ENCODE measurements at regions not wholly inside any gene's neighbourhood (a gene's known extent, or its start where the extent isn't known, plus 50 kb on each side); places are given as distances from the start of the nearest gene placed in this dataset.

DNA sequence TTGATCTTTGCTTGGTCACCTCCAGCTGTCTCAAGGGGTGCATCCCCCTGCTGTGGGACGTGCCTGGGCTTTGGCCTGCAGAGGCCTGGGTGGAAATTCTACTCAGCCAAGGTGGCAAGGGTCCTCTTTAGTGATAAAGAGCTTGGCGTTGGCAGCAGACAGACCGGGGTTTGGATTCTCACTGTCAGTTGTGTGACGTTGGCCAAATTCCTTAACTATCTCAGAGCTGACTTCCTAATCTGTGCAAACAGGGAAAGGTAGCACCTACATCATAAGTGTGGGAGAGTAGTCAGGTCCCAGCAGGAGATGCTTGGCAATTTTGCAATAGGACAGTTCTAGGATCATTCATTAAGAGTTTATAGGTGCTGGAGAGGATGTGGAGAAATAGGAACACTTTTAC, 154.3 kb upstream of the GSC start:
- TF ChIP-seq, protein P1, sequence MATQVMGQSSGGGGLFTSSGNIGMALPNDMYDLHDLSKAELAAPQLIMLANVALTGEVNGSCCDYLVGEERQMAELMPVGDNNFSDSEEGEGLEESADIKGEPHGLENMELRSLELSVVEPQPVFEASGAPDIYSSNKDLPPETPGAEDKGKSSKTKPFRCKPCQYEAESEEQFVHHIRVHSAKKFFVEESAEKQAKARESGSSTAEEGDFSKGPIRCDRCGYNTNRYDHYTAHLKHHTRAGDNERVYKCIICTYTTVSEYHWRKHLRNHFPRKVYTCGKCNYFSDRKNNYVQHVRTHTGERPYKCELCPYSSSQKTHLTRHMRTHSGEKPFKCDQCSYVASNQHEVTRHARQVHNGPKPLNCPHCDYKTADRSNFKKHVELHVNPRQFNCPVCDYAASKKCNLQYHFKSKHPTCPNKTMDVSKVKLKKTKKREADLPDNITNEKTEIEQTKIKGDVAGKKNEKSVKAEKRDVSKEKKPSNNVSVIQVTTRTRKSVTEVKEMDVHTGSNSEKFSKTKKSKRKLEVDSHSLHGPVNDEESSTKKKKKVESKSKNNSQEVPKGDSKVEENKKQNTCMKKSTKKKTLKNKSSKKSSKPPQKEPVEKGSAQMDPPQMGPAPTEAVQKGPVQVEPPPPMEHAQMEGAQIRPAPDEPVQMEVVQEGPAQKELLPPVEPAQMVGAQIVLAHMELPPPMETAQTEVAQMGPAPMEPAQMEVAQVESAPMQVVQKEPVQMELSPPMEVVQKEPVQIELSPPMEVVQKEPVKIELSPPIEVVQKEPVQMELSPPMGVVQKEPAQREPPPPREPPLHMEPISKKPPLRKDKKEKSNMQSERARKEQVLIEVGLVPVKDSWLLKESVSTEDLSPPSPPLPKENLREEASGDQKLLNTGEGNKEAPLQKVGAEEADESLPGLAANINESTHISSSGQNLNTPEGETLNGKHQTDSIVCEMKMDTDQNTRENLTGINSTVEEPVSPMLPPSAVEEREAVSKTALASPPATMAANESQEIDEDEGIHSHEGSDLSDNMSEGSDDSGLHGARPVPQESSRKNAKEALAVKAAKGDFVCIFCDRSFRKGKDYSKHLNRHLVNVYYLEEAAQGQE (IDR thresholded peaks at IDR 0.05; ENCODE audit: insufficient read depth in 1 of 2, low read depth in 2 of 2, low read length in 1 of 2): no peak
- TF ChIP-seq, protein P2, sequence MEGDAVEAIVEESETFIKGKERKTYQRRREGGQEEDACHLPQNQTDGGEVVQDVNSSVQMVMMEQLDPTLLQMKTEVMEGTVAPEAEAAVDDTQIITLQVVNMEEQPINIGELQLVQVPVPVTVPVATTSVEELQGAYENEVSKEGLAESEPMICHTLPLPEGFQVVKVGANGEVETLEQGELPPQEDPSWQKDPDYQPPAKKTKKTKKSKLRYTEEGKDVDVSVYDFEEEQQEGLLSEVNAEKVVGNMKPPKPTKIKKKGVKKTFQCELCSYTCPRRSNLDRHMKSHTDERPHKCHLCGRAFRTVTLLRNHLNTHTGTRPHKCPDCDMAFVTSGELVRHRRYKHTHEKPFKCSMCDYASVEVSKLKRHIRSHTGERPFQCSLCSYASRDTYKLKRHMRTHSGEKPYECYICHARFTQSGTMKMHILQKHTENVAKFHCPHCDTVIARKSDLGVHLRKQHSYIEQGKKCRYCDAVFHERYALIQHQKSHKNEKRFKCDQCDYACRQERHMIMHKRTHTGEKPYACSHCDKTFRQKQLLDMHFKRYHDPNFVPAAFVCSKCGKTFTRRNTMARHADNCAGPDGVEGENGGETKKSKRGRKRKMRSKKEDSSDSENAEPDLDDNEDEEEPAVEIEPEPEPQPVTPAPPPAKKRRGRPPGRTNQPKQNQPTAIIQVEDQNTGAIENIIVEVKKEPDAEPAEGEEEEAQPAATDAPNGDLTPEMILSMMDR (IDR thresholded peaks at IDR 0.05): no peak
- TF ChIP-seq TCF7L2 (IDR thresholded peaks at IDR 0.05; ENCODE audit: low read depth, low read length): no peak
- TF ChIP-seq POLR2AphosphoS5 (IDR thresholded peaks at IDR 0.05; ENCODE audit: low read depth, low read length): no peak
- Histone ChIP-seq H3K27me3 (ENCODE audit: control insufficient read depth, insufficient read depth, low read length) (no peaks in the 10 kb centered on the region), H3K27ac (ENCODE audit: low read length) (no peak overlapping the region), H3K9me3 (ENCODE audit: control insufficient read depth, insufficient read depth, low read depth, low read length) (no peaks in the 10 kb centered on the region), H3K4me3 (ENCODE audit: low read depth in 2 of 2, low read length in 2 of 2) (no peak overlapping the region), H3K4me1 (ENCODE audit: control insufficient read depth, insufficient read depth, low read length) (no peaks in the 10 kb centered on the region), H3K36me3 (ENCODE audit: control insufficient read depth, insufficient read depth, low read length) (no peaks in the 10 kb centered on the region)
- no TSS peak for BruUV-seq (replicated peaks)
- in situ Hi-C loops (cut with HindIII; ENCODE audit: low pct_unique_long_range_greater_than_20kb, low sequenced_read_pairs): no loop called here
- ATAC-seq (no peak), DNase-seq (ENCODE audit: low read depth, low spot score) (no peak)
- ChIA-PET POLR2A (no interaction called here), CTCF (no interaction called here)
- intact Hi-C loops (cut with micrococcal nuclease; ENCODE audit: unreplicated experiment): no loop called here

DNA sequence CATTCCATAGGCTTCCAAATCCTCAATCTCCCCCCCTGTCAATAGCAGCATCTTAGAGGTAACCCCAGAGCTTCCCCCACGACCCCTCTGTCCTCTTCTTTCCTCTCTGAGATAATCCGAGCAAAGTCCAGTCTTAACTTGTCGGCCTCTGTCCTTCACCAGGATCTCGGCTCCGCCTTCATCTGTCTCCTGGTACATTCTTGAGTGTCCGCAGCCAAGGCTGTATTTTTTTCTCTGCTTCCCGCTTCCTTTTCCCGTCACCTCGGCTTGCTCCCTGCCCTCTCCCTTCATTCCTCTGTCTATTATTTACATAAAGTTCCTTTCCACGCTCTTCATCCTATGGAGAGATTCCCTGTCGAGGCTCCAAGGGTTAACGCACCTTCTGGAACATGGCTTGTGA, 153.9 kb upstream of the GSC start:
- H3K4me3 ChIP-seq (ENCODE audit: low read depth in 2 of 2, low read length in 2 of 2): no peak overlapping the region
- no peak overlapping the region for H3K27ac ChIP-seq (ENCODE audit: low read length)
- DNase-seq (ENCODE audit: low read depth, low spot score) (no peak), ATAC-seq (no peak)
- no peaks in the 10 kb centered on the region for H3K27me3 ChIP-seq (ENCODE audit: control insufficient read depth, insufficient read depth, low read length)
- H3K4me1 ChIP-seq (ENCODE audit: control insufficient read depth, insufficient read depth, low read length): no peaks in the 10 kb centered on the region
- BruUV-seq (replicated peaks): no TSS peak
- H3K36me3 ChIP-seq (ENCODE audit: control insufficient read depth, insufficient read depth, low read length): no peaks in the 10 kb centered on the region
- intact Hi-C loops (cut with micrococcal nuclease; ENCODE audit: unreplicated experiment) (no loop called here), in situ Hi-C loops (cut with HindIII; ENCODE audit: low pct_unique_long_range_greater_than_20kb, low sequenced_read_pairs) (no loop called here)
- ChIA-PET CTCF (no interaction called here), POLR2A (no interaction called here)
- H3K9me3 ChIP-seq (ENCODE audit: control insufficient read depth, insufficient read depth, low read depth, low read length): no peaks in the 10 kb centered on the region
- TF ChIP-seq, protein P1 (IDR thresholded peaks at IDR 0.05; ENCODE audit: insufficient read depth in 1 of 2, low read depth in 2 of 2, low read length in 1 of 2): no peak
- TF ChIP-seq TCF7L2 (IDR thresholded peaks at IDR 0.05; ENCODE audit: low read depth, low read length) (no peak), POLR2AphosphoS5 (IDR thresholded peaks at IDR 0.05; ENCODE audit: low read depth, low read length) (no peak), SIN3A (IDR thresholded peaks at IDR 0.05; ENCODE audit: borderline replicate concordance, insufficient read depth, low read depth, low read length) (no peak)
- TF ChIP-seq, protein P2 (IDR thresholded peaks at IDR 0.05): no peak
